ENCODE measurements at regions not wholly inside any gene's neighbourhood (a gene's known extent, or its start where the extent isn't known, plus 50 kb on each side); places are given as distances from the start of the nearest gene placed in this dataset.

DNA sequence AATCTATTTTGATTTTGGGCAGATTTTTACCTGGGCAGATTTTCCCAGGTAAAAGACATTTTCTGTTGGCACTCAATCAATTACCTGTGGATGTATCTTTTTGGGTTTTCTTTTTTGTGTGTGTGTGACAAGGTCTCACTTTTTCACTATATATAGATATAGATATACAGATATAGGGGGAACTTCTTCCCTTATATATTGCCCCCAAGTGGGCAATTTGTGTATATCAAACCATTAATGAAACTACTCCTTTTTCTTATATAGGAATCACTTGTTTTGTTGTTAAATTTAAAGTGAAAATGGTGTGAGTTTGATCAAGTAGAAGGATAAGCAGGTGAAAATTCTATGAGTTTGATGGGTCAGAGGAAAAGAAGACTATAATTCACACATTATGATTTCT is 1054.9 kb downstream of the NLGN4Y start:
- Histone ChIP-seq H3K4me1 (ENCODE audit: control insufficient read depth in 2 of 3, insufficient read depth in 2 of 3, low read depth in 1 of 3, low read length in 3 of 3) (no peaks in the 10 kb centered on the region), H3K4me3 (ENCODE audit: low read length in 3 of 3) (no peak overlapping the region), H3K27ac (ENCODE audit: low read depth in 2 of 2, low read length in 2 of 2) (no peak overlapping the region), H3K27me3 (ENCODE audit: control insufficient read depth, insufficient read depth, low read length) (no peaks in the 10 kb centered on the region), H3K9me3 (ENCODE audit: control insufficient read depth in 2 of 3, insufficient read depth in 1 of 3, low read length in 3 of 3) (no peaks in the 10 kb centered on the region), H3K9ac (ENCODE audit: low read length in 3 of 3) (no peak overlapping the region), H3K36me3 (ENCODE audit: control insufficient read depth in 2 of 3, insufficient read depth in 3 of 3, low read length in 3 of 3) (no peaks in the 10 kb centered on the region)
- FAIRE-seq (no peak), DNase-seq (peak in 1 of 5 donors; percentile 3)
- no peak for TF ChIP-seq CTCF (IDR thresholded peaks at IDR 0.05; ENCODE audit: borderline replicate concordance, extremely low read depth, insufficient read depth)
- intact Hi-C loops (cut with DNase I): no loop called here

- Histone ChIP-seq H3K9ac (ENCODE audit: low read length in 3 of 3) (no peak overlapping the region), H3K36me3 (ENCODE audit: control insufficient read depth in 2 of 3, insufficient read depth in 3 of 3, low read length in 3 of 3) (no peaks in the 10 kb centered on the region), H3K27ac (ENCODE audit: low read depth in 2 of 2, low read length in 2 of 2) (no peak overlapping the region), H3K4me3 (ENCODE audit: low read length in 3 of 3) (no peak overlapping the region), H3K27me3 (ENCODE audit: control insufficient read depth, insufficient read depth, low read length) (no peaks in the 10 kb centered on the region), H3K4me1 (ENCODE audit: control insufficient read depth in 2 of 3, insufficient read depth in 2 of 3, low read depth in 1 of 3, low read length in 3 of 3) (no peaks in the 10 kb centered on the region), H3K9me3 (ENCODE audit: control insufficient read depth in 2 of 3, insufficient read depth in 1 of 3, low read length in 3 of 3) (no peaks in the 10 kb centered on the region)
- DNase-seq (no peak), FAIRE-seq (no peak)
- TF ChIP-seq CTCF (IDR thresholded peaks at IDR 0.05; ENCODE audit: borderline replicate concordance, extremely low read depth, insufficient read depth): no peak
- intact Hi-C loops (cut with DNase I): no loop called here
These were observed 1058.8 kb downstream of the NLGN4Y start for GRCh38 chrY:15583111-15583510.

DNA sequence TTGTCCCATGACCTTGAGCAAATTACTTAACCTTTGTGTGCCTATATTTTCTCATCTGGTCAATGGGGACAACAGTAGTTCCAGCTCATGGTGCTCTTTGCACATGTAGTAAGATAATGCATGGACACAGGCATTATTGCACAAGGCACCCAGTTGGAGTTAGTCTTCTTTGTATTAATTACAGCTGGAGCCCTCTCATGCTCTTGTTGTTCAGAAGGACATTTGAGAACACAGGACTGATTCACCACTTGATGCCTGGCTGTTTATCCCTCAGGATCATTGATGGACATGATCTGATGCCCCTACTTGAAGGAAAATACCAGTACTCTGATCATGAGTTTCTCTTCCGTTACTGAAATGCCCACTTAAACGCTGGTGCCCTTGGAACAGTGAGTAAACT is 1068.6 kb downstream of the NLGN4Y start:
- no peak for TF ChIP-seq CTCF (IDR thresholded peaks at IDR 0.05; ENCODE audit: borderline replicate concordance, extremely low read depth, insufficient read depth)

GRCh38 chrY:15593476-15594160 is 1069.3 kb downstream of the NLGN4Y start:
- Histone ChIP-seq H3K4me3 (ENCODE audit: low read length in 3 of 3) (no peak overlapping the region), H3K27me3 (ENCODE audit: control insufficient read depth, insufficient read depth, low read length) (no peaks in the 10 kb centered on the region), H3K9me3 (ENCODE audit: control insufficient read depth in 2 of 3, insufficient read depth in 1 of 3, low read length in 3 of 3) (no peaks in the 10 kb centered on the region), H3K4me1 (ENCODE audit: control insufficient read depth in 2 of 3, insufficient read depth in 2 of 3, low read depth in 1 of 3, low read length in 3 of 3) (no peaks in the 10 kb centered on the region), H3K36me3 (ENCODE audit: control insufficient read depth in 2 of 3, insufficient read depth in 3 of 3, low read length in 3 of 3) (no peaks in the 10 kb centered on the region), H3K9ac (ENCODE audit: low read length in 3 of 3) (no peak overlapping the region), H3K27ac (ENCODE audit: low read depth in 2 of 2, low read length in 2 of 2) (no peak overlapping the region)
- intact Hi-C loops (cut with DNase I): no loop called here
- no peak for DNase-seq
- no peak for TF ChIP-seq CTCF (IDR thresholded peaks at IDR 0.05; ENCODE audit: borderline replicate concordance, extremely low read depth, insufficient read depth)
- no peak for FAIRE-seq

More for the DNA sequence above, 1068.6 kb downstream of the NLGN4Y start:
- intact Hi-C loops (cut with DNase I): no loop called here
- no peak overlapping the region for H3K27ac ChIP-seq (ENCODE audit: low read depth in 2 of 2, low read length in 2 of 2)
- H3K9me3 ChIP-seq (ENCODE audit: control insufficient read depth in 2 of 3, insufficient read depth in 1 of 3, low read length in 3 of 3): no peaks in the 10 kb centered on the region
- no peaks in the 10 kb centered on the region for H3K36me3 ChIP-seq (ENCODE audit: control insufficient read depth in 2 of 3, insufficient read depth in 3 of 3, low read length in 3 of 3)
- no peak overlapping the region for H3K4me3 ChIP-seq (ENCODE audit: low read length in 3 of 3)
- no peaks in the 10 kb centered on the region for H3K4me1 ChIP-seq (ENCODE audit: control insufficient read depth in 2 of 3, insufficient read depth in 2 of 3, low read depth in 1 of 3, low read length in 3 of 3)
- no peak overlapping the region for H3K9ac ChIP-seq (ENCODE audit: low read length in 3 of 3)
- FAIRE-seq: no peak
- DNase-seq: no peak
- H3K27me3 ChIP-seq (ENCODE audit: control insufficient read depth, insufficient read depth, low read length): no peaks in the 10 kb centered on the region
